ENCODE measurements at regions not wholly inside any gene's neighbourhood (a gene's known extent, or its start where the extent isn't known, plus 50 kb on each side); places are given as distances from the start of the nearest gene placed in this dataset.

DNA sequence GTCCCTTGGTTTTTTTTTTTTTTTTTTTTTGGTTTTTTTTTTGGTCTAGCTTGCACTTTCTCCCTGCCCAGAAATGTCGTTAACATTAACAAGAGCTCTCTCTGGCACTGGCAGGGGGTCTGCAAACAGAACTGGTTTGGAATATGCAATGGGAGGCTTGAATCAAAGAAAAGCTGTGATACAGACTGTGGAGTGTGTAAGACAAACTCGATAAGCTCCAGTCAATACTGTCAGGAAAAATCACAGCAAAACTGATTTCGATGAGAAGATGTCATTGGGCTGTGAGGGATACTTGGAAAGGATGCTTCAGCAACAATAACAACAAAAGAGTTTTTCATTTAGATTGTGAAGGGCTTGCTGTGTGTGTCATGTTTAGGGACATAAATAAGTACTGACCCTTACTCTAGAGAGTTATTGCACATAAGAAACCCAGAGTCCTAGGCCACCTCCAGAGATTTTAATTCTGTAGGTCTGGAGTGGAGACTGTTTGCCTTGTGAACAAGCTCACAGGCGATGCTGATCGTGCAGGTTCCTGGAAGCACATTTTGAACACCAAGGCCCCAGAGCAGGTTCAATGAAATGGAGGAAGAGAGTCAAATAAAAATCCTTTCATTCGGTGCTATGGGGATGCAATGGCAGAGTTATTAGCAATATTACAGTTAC lies 470.7 kb upstream of the RBFOX1 start:
- TF ChIP-seq ESRRG (CRISPR knock-in tag; IDR thresholded peaks at IDR 0.05) = no peak
- TF ChIP-seq ISL1 (CRISPR knock-in tag; IDR thresholded peaks at IDR 0.05) = no peak
- no peak for TF ChIP-seq ZFP3 (CRISPR knock-in tag; IDR thresholded peaks at IDR 0.05)
- TF ChIP-seq, protein P1, sequence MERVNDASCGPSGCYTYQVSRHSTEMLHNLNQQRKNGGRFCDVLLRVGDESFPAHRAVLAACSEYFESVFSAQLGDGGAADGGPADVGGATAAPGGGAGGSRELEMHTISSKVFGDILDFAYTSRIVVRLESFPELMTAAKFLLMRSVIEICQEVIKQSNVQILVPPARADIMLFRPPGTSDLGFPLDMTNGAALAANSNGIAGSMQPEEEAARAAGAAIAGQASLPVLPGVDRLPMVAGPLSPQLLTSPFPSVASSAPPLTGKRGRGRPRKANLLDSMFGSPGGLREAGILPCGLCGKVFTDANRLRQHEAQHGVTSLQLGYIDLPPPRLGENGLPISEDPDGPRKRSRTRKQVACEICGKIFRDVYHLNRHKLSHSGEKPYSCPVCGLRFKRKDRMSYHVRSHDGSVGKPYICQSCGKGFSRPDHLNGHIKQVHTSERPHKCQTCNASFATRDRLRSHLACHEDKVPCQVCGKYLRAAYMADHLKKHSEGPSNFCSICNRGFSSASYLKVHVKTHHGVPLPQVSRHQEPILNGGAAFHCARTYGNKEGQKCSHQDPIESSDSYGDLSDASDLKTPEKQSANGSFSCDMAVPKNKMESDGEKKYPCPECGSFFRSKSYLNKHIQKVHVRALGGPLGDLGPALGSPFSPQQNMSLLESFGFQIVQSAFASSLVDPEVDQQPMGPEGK (CRISPR knock-in tag; IDR thresholded peaks at IDR 0.05; ENCODE audit: borderline replicate concordance) = no peak
- no peak for TF ChIP-seq TOX (CRISPR knock-in tag; IDR thresholded peaks at IDR 0.05; ENCODE audit: borderline replicate concordance)
- TF ChIP-seq RARB (CRISPR knock-in tag; IDR thresholded peaks at IDR 0.05) = no peak
- no peak for TF ChIP-seq ZC3H10 (CRISPR knock-in tag; IDR thresholded peaks at IDR 0.05)
- no peak for TF ChIP-seq GLIS3 (CRISPR knock-in tag; IDR thresholded peaks at IDR 0.05)
- no peak for TF ChIP-seq CSDC2 (CRISPR knock-in tag; IDR thresholded peaks at IDR 0.05)
- no peak for TF ChIP-seq PPARA (CRISPR knock-in tag; IDR thresholded peaks at IDR 0.05; ENCODE audit: borderline replicate concordance)
- TF ChIP-seq, protein P2, sequence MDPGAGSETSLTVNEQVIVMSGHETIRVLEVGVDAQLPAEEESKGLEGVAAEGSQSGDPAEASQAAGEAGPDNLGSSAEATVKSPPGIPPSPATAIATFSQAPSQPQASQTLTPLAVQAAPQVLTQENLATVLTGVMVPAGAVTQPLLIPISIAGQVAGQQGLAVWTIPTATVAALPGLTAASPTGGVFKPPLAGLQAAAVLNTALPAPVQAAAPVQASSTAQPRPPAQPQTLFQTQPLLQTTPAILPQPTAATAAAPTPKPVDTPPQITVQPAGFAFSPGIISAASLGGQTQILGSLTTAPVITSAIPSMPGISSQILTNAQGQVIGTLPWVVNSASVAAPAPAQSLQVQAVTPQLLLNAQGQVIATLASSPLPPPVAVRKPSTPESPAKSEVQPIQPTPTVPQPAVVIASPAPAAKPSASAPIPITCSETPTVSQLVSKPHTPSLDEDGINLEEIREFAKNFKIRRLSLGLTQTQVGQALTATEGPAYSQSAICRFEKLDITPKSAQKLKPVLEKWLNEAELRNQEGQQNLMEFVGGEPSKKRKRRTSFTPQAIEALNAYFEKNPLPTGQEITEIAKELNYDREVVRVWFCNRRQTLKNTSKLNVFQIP (CRISPR knock-in tag; IDR thresholded peaks at IDR 0.05; ENCODE audit: borderline replicate concordance, low read depth) = no peak
- TF ChIP-seq ZFP30 (CRISPR knock-in tag; IDR thresholded peaks at IDR 0.05) = no peak
- TF ChIP-seq, protein P3, sequence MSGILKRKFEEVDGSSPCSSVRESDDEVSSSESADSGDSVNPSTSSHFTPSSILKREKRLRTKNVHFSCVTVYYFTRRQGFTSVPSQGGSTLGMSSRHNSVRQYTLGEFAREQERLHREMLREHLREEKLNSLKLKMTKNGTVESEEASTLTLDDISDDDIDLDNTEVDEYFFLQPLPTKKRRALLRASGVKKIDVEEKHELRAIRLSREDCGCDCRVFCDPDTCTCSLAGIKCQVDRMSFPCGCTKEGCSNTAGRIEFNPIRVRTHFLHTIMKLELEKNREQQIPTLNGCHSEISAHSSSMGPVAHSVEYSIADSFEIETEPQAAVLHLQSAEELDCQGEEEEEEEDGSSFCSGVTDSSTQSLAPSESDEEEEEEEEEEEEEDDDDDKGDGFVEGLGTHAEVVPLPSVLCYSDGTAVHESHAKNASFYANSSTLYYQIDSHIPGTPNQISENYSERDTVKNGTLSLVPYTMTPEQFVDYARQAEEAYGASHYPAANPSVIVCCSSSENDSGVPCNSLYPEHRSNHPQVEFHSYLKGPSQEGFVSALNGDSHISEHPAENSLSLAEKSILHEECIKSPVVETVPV (CRISPR knock-in tag; IDR thresholded peaks at IDR 0.05) = no peak
- TF ChIP-seq ARNTL (CRISPR knock-in tag; IDR thresholded peaks at IDR 0.05; ENCODE audit: borderline replicate concordance, low read depth) = no peak

Measured in SK-N-SH treated with all-trans-retinoic acid at 6 μM for 48 hours (cell line).